GM04504 (cell line): ENCODE measurements at regions not wholly inside any gene's neighbourhood (a gene's known extent, or its start where the extent isn't known, plus 50 kb on each side); places are given as distances from the start of the nearest gene placed in this dataset.
A peak's percentile ranks its signal among the peaks of the same experiment; 100 is the strongest.
"Not testable (repeated sequence)": the region's sequence is repeated elsewhere in the genome, so short reads cannot be mapped to it uniquely, and the experiment has no call there.

Experiments
- DNase-seq: peaks from one replicate; pipeline ENCODE4 v3.0.0-alpha.2; 2012; ENCODE audit warnings: low read depth

DNA sequence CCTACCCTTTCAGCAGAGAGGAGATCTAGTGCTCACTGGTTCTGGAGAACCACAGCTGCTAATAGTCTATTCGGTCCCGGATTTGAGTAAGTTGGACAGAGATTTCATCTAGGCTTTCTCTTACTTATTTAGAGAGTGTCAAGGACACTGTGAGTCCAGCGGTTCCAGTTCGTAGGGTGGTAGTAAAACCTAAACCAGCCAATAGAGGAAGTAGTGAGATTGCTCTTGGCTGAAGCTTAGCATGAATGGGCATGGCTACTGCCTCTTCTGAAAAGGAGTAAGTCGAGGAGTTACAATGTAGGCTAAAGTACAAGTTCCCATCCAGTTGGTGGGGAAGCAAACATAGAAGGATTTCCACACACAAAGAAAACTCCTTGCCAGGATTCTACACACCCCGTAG is 109.6 kb upstream of the MOCS2 start:
- no peak for DNase-seq

GRCh38 chr5:53219610-53220009 is 110.1 kb upstream of the MOCS2 start:
- DNase-seq = no peak

DNA sequence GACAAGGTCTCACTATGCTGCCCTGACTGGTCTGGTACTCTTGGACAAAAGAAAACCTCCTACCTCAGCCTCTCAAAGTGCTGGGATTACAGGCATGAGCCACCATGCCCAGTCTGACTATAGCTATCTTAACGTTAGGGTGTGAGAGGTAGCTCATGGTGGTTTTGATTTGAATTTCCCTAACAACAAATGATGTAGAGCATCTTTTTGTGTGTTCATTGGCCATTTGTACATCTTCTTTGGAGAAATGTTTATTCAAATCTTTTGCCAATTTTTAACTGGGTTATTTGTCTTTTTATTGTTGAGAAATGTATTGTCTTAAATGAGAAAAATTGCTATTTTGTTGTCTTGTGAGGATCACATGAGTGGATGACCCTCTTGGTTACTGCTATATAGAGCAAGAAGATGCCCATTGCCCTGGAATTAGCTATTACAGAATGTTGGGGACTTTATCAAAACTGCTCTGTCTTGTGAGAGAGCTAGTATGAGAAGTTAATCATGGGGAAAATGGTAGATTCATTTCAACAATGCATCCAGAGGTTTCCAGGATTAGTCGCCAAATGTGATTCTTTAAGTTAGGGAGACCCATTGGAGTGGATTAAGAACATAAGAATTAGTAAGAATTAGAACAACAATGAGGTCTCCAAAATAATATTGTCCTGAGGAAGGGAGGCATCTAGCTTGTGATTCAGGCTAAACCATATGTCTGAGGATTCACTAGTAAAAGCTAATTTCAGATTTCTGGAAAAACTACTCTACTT is 124.3 kb upstream of the MOCS2 start:
- DNase-seq = no peak

DNA sequence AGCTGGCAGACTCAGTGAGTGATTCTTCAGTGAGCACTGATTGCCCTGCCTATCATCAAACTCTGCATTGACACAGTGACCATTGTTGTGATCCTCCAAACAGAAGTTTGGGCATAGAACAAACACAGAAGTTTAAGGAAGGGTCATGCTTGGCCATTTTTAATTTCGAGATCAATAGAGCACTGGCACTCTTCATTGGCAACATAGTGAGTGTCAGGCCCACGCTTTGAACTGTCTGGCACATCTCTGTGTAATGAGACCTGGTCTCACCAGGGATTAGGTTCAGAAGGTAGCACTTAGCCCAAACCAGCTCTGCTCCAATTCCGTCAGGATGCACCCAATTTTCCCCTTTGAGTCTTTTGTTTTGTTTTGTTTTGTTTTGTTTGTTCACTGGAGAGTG is 127.1 kb upstream of the MOCS2 start:
- no peak for DNase-seq

DNA sequence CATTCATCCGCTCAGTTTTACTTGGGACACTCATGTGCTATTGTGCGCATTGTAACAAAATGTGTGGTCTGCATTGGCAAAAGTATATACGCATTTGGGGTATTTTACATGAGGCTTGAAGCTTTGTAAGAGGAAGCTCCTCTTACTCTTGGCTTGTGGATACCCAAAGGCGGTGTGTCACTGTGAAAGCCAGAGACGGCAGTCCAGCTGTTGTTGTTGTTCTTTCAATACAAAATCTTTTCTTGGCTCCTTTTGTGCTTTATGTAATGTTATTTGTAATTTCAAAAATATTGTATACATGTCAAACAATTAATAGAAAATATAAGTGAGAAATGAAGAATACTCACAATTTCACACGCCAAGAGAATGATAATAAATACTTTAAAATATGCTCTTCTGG is 128.3 kb upstream of the MOCS2 start:
- no peak for DNase-seq

GRCh38 chr5:53239301-53239990 is 129.9 kb upstream of the MOCS2 start:
- DNase-seq = no peak

- no peak for DNase-seq
Measured at GRCh38 chr5:53240661-53241060, 131.1 kb upstream of the MOCS2 start.

- DNase-seq = no peak
Measured at GRCh38 chr5:53241572-53241971, 132.0 kb upstream of the MOCS2 start.

- DNase-seq = no peak
Measured at GRCh38 chr5:53243403-53243802, 133.8 kb upstream of the MOCS2 start.

GRCh38 chr5:53246042-53246836 is 136.7 kb upstream of the MOCS2 start:
- DNase-seq = peak; percentile 72

DNA sequence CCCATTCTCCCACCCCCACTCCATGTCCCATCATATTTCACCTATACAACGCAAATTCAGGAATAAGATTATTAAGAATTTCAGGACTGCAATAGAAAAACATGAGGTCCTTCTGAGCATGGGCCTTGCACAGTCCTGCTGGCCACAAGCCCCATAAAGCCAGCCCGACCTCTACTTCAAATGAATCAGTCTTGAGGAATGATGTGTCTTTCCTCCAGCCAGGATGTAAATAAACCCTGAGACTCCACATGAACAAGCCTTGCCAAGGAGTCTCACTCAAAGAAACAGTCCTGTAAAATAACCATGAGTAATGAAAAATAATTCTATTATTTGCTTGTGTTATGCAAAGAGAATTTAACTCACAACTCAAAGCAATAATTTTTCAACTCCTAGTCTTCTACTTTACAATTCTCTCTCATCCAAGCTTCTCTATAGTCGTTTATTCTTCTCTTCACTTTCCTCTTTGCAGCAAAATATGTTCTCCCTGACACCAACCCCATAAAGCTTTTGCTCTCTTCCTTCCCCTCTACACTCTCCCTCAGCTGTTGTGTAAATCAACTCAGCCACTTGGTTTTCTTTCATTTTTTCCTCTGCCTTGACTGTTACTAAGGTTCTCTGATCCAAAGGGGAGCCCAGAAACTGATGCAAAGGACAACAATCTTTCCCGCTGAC is 140.1 kb upstream of the MOCS2 start:
- DNase-seq = peak; percentile 88

DNA sequence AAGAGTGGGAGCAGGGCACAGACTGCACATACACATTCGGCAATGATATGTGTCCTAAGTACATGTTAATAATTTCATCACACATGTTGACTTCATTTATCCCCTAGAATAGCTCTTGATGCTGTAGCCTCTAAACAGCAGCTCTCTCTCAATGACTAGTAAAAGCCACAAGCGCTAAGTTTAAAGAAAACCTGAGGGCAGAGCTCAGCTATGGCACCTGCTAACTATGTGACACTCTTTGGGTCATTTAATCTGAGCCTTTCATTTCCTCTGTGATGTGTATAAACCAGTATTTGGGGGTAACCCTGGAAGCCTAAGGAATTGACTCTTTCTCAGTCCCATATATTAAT is 140.6 kb upstream of the MOCS2 start:
- no peak for DNase-seq

DNA sequence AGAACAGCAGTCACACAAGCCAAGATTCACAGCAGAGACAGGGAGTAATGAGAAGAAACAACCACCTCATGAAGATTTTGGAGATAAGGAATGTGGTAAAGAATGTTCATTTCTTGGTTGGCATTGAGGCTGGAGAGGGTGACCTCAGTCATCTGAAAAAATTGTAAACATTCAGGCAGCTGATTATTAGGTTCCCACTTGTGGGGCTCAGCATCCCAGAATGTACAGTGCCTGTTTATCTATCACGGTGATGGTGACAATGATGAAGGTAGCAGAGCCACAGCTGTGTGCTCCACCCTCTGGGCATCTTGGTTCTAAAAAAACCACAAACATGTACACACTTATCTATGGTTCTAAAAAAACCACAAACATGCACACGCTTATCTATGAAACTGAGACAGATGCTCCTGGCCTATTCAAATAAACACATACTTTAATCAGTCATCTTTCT is 143.9 kb upstream of the MOCS2 start:
- DNase-seq = peak; percentile 32

- no peak for DNase-seq
Measured at GRCh38 chr5:53256746-53257145, 147.2 kb upstream of the MOCS2 start.

GRCh38 chr5:53257806-53258373 is 148.3 kb upstream of the MOCS2 start:
- no peak for DNase-seq

- no peak for DNase-seq
Measured at GRCh38 chr5:53259176-53259575, 149.6 kb upstream of the MOCS2 start.

DNA sequence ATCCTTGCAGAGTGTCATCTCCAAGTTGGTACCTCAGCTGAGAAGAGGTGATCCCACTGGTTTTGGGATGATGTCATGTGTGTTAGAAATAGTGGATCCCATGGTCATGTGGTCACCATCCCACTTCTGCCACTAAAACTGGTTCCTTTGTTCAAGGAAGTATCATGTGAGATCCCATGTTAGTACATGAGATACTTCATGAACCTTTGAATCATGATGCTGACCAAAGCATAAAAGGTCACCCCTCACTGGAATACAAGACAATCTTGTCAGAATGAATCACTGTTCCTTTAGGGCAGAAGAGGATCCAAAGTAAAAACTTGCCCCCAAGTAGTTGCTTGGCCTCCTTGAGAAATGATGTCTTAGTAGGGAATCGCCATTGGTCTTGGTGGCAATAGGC is 150.9 kb upstream of the MOCS2 start:
- DNase-seq = no peak

DNA sequence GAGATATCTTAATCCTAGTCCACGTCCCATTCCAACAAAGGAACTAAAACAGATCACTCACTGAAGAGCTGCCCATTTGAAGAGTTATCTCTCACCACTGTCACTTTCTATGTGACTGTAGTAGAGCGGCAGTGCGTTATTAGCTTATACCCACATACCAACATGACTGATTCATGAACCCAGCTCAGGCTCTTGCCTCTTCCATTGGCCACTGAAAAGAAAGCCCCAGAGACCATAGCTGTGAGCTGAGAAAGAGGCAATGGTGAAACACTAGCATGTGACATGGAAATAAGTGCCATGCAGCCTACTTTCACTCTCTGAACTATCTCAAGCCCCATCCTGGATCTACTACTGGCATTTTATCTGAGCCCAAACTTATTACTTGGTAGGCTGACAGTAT is 151.7 kb upstream of the MOCS2 start:
- no peak for DNase-seq

DNA sequence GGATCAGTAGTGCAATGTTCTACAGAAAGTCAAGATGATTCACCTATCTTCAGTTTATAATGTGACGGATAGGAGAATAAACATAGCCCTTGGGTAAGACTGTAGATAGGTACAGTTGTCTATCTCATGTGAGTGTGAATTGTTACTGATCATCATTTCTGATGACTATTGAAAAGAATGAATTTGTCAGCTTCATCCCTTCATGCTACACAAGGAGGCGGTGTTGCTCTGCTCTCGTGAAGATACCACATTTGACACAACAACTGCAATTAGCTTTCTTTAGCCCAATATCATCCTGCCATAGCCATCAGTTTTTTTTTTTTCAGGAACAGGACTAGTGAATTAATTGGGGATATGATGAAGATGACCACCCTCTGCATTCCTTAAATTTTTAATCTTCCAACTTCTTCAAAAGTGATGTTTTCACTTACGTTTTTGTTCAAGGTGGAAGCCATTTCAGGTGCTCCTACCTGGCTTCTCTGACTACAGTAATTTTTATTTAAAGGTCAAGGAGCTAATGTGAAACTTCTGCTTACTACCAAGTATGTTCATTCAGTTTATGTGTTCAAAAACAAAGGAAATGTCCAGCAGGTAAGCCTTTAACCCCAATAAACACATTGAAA is 152.9 kb upstream of the MOCS2 start:
- DNase-seq = peak; percentile 35

- no peak for DNase-seq
Measured at GRCh38 chr5:53263151-53263550, 153.6 kb upstream of the MOCS2 start.

DNA sequence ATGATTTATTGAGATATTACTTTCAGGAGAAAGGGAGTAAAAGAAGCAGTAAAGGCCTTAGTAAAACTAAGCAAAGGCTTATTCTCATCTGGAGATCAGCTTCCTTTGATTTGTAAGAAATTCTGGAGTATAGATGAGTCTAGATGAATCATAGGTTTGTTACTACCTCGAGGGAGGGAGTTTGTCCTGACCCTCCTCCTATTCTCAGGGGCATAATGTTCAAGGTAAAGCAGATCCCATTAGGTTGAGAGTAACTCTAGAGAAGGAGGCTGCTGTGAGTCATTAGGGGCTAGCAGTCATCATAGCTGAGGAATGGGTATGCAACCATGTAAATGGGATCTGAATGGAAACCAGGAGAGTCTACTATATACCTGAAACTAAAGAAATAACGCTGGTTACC is 155.5 kb upstream of the MOCS2 start:
- DNase-seq = no peak

DNA sequence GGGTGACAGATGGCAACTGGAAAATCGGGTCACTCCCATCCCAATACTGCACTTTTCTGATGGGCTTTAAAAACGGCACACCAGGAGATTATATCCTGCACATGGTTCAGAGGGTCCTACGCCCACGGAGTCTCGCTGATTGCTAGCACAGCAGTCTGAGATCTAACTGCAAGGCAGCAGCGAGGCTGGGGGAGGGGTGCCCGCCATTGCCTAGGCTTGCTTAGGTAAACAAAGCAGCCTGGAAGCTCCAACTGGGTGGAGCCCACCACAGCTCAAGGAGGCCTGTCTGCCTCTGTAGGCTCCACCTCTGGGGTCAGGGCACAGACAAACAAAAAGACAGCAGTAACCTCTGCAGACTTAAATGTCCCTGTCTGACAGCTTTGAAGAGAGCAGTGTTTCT is 158.7 kb upstream of the MOCS2 start:
- not testable (repeated sequence) for DNase-seq
